ENCODE measurements at regions not wholly inside any gene's neighbourhood (a gene's known extent, or its start where the extent isn't known, plus 50 kb on each side); places are given as distances from the start of the nearest gene placed in this dataset.

GRCh38 chr10:36092116-36092515, 450.0 kb upstream of the FZD8 start:
- Histone ChIP-seq H3K4me3 (ENCODE audit: low read depth, low read length) (no peak overlapping the region), H3K27ac (ENCODE audit: low read depth, low read length) (no peak overlapping the region), H3K9me3 (ENCODE audit: control insufficient read depth, insufficient read depth, low read length) (no peaks in the 10 kb centered on the region), H3K27me3 (ENCODE audit: control insufficient read depth, insufficient read depth, low read length) (no peaks in the 10 kb centered on the region)
- no peak for TF ChIP-seq CTCF (IDR thresholded peaks at IDR 0.05; ENCODE audit: low read depth, low read length)
- CTCF ChIA-PET: interaction anchor here (0.6 kb wide), 1 partner anchor 393 kb away, joined by 3 read pairs; no protein-coding TSS in a partner anchor
- DNase-seq (ENCODE audit: low read depth, low spot score): no peak
- POLR2A ChIA-PET: no interaction called here

GRCh38 chr10:36091007-36091406, 448.9 kb upstream of the FZD8 start:
- CTCF ChIA-PET: no interaction called here

GRCh38 chr10:36089790-36090440, 447.8 kb upstream of the FZD8 start:
- ChIA-PET CTCF (no interaction called here), POLR2A (interaction anchor here (0.6 kb wide), 1 partner anchor 449 kb away, joined by 3 read pairs; no protein-coding TSS in a partner anchor)
- H3K4me3 ChIP-seq (ENCODE audit: low read depth, low read length): no peak overlapping the region
- DNase-seq (ENCODE audit: low read depth, low spot score): no peak
- no peak for TF ChIP-seq CTCF (IDR thresholded peaks at IDR 0.05; ENCODE audit: low read depth, low read length)
- no peaks in the 10 kb centered on the region for H3K27me3 ChIP-seq (ENCODE audit: control insufficient read depth, insufficient read depth, low read length)
- H3K9me3 ChIP-seq (ENCODE audit: control insufficient read depth, insufficient read depth, low read length): no peaks in the 10 kb centered on the region
- no peak overlapping the region for H3K27ac ChIP-seq (ENCODE audit: low read depth, low read length)

More at GRCh38 chr10:36091007-36091406, 448.9 kb upstream of the FZD8 start:
- POLR2A ChIA-PET: no interaction called here
- H3K4me3 ChIP-seq (ENCODE audit: low read depth, low read length): no peak overlapping the region
- no peak for TF ChIP-seq CTCF (IDR thresholded peaks at IDR 0.05; ENCODE audit: low read depth, low read length)
- no peak for DNase-seq (ENCODE audit: low read depth, low spot score)
- H3K27ac ChIP-seq (ENCODE audit: low read depth, low read length): no peak overlapping the region
- H3K9me3 ChIP-seq (ENCODE audit: control insufficient read depth, insufficient read depth, low read length): no peaks in the 10 kb centered on the region
- H3K27me3 ChIP-seq (ENCODE audit: control insufficient read depth, insufficient read depth, low read length): no peaks in the 10 kb centered on the region

- ChIA-PET CTCF (no interaction called here), POLR2A (no interaction called here)
- H3K9me3 ChIP-seq (ENCODE audit: control insufficient read depth, insufficient read depth, low read length): no peaks in the 10 kb centered on the region
- no peak for DNase-seq (ENCODE audit: low read depth, low spot score)
- no peak for TF ChIP-seq CTCF (IDR thresholded peaks at IDR 0.05; ENCODE audit: low read depth, low read length)
- no peak overlapping the region for H3K27ac ChIP-seq (ENCODE audit: low read depth, low read length)
- H3K4me3 ChIP-seq (ENCODE audit: low read depth, low read length): no peak overlapping the region
- H3K27me3 ChIP-seq (ENCODE audit: control insufficient read depth, insufficient read depth, low read length): no peaks in the 10 kb centered on the region
These were observed 445.2 kb upstream of the FZD8 start for GRCh38 chr10:36087006-36088005.

GRCh38 chr10:36075196-36075595, 433.1 kb upstream of the FZD8 start:
- H3K27ac ChIP-seq (ENCODE audit: low read depth, low read length): no peak overlapping the region
- no peak for TF ChIP-seq CTCF (IDR thresholded peaks at IDR 0.05; ENCODE audit: low read depth, low read length)
- H3K27me3 ChIP-seq (ENCODE audit: control insufficient read depth, insufficient read depth, low read length): no peaks in the 10 kb centered on the region
- ChIA-PET POLR2A (no interaction called here), CTCF (no interaction called here)
- H3K9me3 ChIP-seq (ENCODE audit: control insufficient read depth, insufficient read depth, low read length): no peaks in the 10 kb centered on the region
- no peak overlapping the region for H3K4me3 ChIP-seq (ENCODE audit: low read depth, low read length)
- no peak for DNase-seq (ENCODE audit: low read depth, low spot score)
